ENCODE measurements at regions not wholly inside any gene's neighbourhood (a gene's known extent, or its start where the extent isn't known, plus 50 kb on each side); places are given as distances from the start of the nearest gene placed in this dataset.

DNA sequence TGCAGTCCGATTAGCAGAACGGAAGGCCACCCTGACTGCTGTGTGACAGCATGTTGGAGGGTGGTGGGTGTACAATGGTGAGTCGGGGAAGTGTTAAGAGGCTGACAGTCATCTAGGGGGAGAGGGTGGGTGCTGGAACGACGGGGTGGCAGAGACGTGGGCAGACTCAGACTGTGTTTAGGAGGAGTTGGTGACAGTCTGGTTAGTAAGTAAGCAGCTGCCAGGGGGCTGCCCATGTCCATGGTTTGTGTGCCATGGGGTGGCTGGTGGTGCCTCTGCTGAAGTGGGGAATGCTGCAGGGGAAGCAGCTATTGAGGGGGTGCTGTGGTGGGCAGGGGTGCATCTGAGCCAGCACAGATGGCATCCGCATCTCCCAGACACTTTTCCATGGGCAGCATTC, 51.3 kb upstream of the BOD1 start:
- no peaks in the 10 kb centered on the region for H3K36me3 ChIP-seq (ENCODE audit: control insufficient read depth in 2 of 2, extremely low read depth in 1 of 2, insufficient read depth in 1 of 2, low read length in 1 of 2)
- Mint-ChIP-seq H3K9me3 (peaks cover 0 to 7% (median 4%) of the 10 kb centered on the region in 3 donors), H3K27me3 (peaks cover 7 to 10% of the 10 kb centered on the region in 2 donors), H3K4me3 (no peak overlapping the region), H3K4me1 (no peaks in the 10 kb centered on the region), H3K27ac (no peak overlapping the region), H3K36me3 (no peaks in the 10 kb centered on the region)
- ATAC-seq (replicated peaks in 1 of 4) (no peak), DNase-seq (no peak)
- ChIA-PET CTCF (no interaction called here), POLR2A (no interaction called here)
- no peaks in the 10 kb centered on the region for H3K9me3 ChIP-seq
- H3K4me3 ChIP-seq (ENCODE audit: control insufficient read depth in 1 of 2, extremely low read depth in 1 of 2, low read length in 1 of 2) = no peak overlapping the region
- 86% methylated on average over 6 of the region's 7 CpGs for WGBS (ENCODE audit: insufficient coverage)
- no peaks in the 10 kb centered on the region for H3K4me1 ChIP-seq (ENCODE audit: control insufficient read depth in 1 of 2, extremely low read depth in 1 of 2, insufficient read depth in 2 of 2, low read length in 2 of 2)
- no peak overlapping the region for H3K27ac ChIP-seq (ENCODE audit: low read length)
- H3K27me3 ChIP-seq (replicated peaks in 1 of 2; ENCODE audit: control insufficient read depth in 2 of 2, extremely low read depth in 1 of 2, insufficient read depth in 2 of 2, low read length in 1 of 2) = peaks cover 0 to 14% of the 10 kb centered on the region in 2 experiments

DNA sequence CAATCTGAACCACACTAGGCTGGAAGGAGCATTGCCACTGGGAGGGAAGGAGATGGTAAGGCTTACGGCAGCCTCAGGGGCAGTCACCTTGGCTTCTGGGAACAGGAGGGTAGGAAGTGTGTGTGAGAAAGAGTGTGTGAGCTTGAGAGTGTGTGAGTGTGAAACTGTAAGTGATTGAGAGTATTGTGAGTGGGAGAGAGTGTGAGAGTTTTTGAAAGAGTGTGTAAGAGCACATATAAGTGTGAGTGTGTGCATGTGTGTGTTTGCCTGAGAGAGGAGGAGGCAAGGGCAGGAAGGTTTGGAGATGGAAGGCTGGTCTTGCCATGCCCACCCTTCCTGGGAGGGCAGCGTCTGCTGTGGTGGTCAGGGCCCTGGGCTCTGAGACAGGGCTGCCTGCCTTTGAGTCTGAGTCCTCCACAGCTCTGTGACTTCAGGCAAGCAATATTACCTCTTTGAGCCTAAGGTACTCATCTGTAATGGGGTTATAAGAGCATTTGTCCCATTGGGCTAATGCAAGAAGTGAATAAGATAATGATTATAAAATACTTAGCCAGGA, 51.9 kb upstream of the BOD1 start:
- POLR2A ChIA-PET = no interaction called here
- Mint-ChIP-seq H3K4me3 (no peak overlapping the region), H3K9me3 (peaks cover 0 to 7% (median 4%) of the 10 kb centered on the region in 3 donors), H3K36me3 (no peaks in the 10 kb centered on the region), H3K27ac (no peak overlapping the region), H3K4me1 (no peaks in the 10 kb centered on the region), H3K27me3 (peaks cover 11% of the 10 kb centered on the region in 2 donors)
- CTCF ChIA-PET = no interaction called here
- no peak overlapping the region for H3K4me3 ChIP-seq (ENCODE audit: control insufficient read depth in 1 of 2, extremely low read depth in 1 of 2, low read length in 1 of 2)
- no peak overlapping the region for H3K27ac ChIP-seq (ENCODE audit: low read length)
- no peaks in the 10 kb centered on the region for H3K4me1 ChIP-seq (ENCODE audit: control insufficient read depth in 1 of 2, extremely low read depth in 1 of 2, insufficient read depth in 2 of 2, low read length in 2 of 2)
- ATAC-seq (replicated peaks in 1 of 4) = no peak
- 87% methylated on average over 2 of the region's 2 CpGs for WGBS (ENCODE audit: insufficient coverage)
- no peaks in the 10 kb centered on the region for H3K36me3 ChIP-seq (ENCODE audit: control insufficient read depth in 2 of 2, extremely low read depth in 1 of 2, insufficient read depth in 1 of 2, low read length in 1 of 2)
- DNase-seq = no peak
- peaks cover 0 to 15% of the 10 kb centered on the region in 2 experiments for H3K27me3 ChIP-seq (replicated peaks in 1 of 2; ENCODE audit: control insufficient read depth in 2 of 2, extremely low read depth in 1 of 2, insufficient read depth in 2 of 2, low read length in 1 of 2)
- H3K9me3 ChIP-seq = no peaks in the 10 kb centered on the region

DNA sequence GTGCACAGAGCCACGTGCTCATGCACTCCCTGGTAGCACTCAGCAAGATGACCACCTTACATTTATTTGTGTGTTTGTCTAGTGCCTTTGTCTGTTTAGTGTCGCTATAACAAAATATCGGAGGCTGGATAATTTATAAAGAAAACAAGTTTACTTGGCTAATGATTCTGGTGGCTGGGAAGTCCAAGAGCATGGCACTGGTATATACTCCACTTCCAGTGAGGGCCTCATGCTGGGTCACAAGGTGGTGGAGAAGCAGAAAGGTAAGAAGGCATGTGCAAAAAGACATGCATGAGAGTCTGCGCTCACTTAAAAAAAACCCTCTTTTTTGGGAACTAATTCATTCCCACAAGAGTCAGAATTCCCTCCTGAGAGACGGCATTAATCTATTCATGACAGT, 52.5 kb upstream of the BOD1 start:
- no peaks in the 10 kb centered on the region for H3K36me3 Mint-ChIP-seq

DNA sequence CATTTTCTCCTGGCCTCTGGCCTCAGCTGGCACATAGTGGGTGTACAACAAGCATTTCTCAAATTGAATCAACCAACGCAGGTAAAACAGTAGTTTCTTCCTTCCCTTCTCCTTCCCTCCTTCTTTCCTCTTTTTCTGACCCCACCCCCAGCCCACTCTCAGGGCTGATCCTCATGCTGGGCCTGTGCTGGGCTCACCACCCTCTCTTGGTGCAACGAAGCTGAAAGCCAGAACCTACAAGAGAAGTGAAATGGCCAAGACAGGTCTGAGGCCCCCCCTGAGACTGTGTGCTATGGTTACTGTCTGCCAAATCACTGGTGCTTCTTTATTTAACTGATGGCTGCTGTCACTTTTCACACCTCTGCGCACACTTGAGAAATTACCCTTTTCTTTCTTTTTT, 53.0 kb upstream of the BOD1 start:
- Mint-ChIP-seq H3K4me3 (no peak overlapping the region), H3K27me3 (peaks cover 11 to 14% of the 10 kb centered on the region in 2 donors), H3K4me1 (no peaks in the 10 kb centered on the region), H3K27ac (no peak overlapping the region), H3K9me3 (peaks cover 0 to 7% (median 4%) of the 10 kb centered on the region in 3 donors), H3K36me3 (no peaks in the 10 kb centered on the region)
- CTCF ChIA-PET = no interaction called here
- Histone ChIP-seq H3K4me3 (ENCODE audit: control insufficient read depth in 1 of 2, extremely low read depth in 1 of 2, low read length in 1 of 2) (no peak overlapping the region), H3K36me3 (ENCODE audit: control insufficient read depth in 2 of 2, extremely low read depth in 1 of 2, insufficient read depth in 1 of 2, low read length in 1 of 2) (no peaks in the 10 kb centered on the region), H3K4me1 (ENCODE audit: control insufficient read depth in 1 of 2, extremely low read depth in 1 of 2, insufficient read depth in 2 of 2, low read length in 2 of 2) (no peaks in the 10 kb centered on the region), H3K9me3 (no peaks in the 10 kb centered on the region), H3K27ac (ENCODE audit: low read length) (no peak overlapping the region), H3K27me3 (replicated peaks in 1 of 2; ENCODE audit: control insufficient read depth in 2 of 2, extremely low read depth in 1 of 2, insufficient read depth in 2 of 2, low read length in 1 of 2) (peaks cover 0 to 11% of the 10 kb centered on the region in 2 experiments)
- POLR2A ChIA-PET = no interaction called here
- no peak for DNase-seq
- 36% methylated on average over 2 of the region's 3 CpGs for WGBS (ENCODE audit: insufficient coverage)
- ATAC-seq (replicated peaks in 1 of 4) = no peak

More for the DNA sequence above, 52.5 kb upstream of the BOD1 start:
- Histone ChIP-seq H3K27me3 (replicated peaks in 1 of 2; ENCODE audit: control insufficient read depth in 2 of 2, extremely low read depth in 1 of 2, insufficient read depth in 2 of 2, low read length in 1 of 2) (peaks cover 0 to 16% of the 10 kb centered on the region in 2 experiments), H3K9me3 (no peaks in the 10 kb centered on the region), H3K4me3 (ENCODE audit: control insufficient read depth in 1 of 2, extremely low read depth in 1 of 2, low read length in 1 of 2) (no peak overlapping the region), H3K4me1 (ENCODE audit: control insufficient read depth in 1 of 2, extremely low read depth in 1 of 2, insufficient read depth in 2 of 2, low read length in 2 of 2) (no peaks in the 10 kb centered on the region), H3K36me3 (ENCODE audit: control insufficient read depth in 2 of 2, extremely low read depth in 1 of 2, insufficient read depth in 1 of 2, low read length in 1 of 2) (no peaks in the 10 kb centered on the region), H3K27ac (ENCODE audit: low read length) (no peak overlapping the region)
- no peak for DNase-seq
- CTCF ChIA-PET = no interaction called here
- Mint-ChIP-seq H3K27me3 (peaks cover 11 to 14% of the 10 kb centered on the region in 2 donors), H3K9me3 (peaks cover 0 to 7% (median 4%) of the 10 kb centered on the region in 3 donors), H3K4me1 (no peaks in the 10 kb centered on the region), H3K27ac (no peak overlapping the region), H3K4me3 (no peak overlapping the region)
- POLR2A ChIA-PET = no interaction called here
- 100% methylated on average over 1 of the region's 5 CpGs for WGBS (ENCODE audit: insufficient coverage)
- ATAC-seq (replicated peaks in 1 of 4) = no peak

DNA sequence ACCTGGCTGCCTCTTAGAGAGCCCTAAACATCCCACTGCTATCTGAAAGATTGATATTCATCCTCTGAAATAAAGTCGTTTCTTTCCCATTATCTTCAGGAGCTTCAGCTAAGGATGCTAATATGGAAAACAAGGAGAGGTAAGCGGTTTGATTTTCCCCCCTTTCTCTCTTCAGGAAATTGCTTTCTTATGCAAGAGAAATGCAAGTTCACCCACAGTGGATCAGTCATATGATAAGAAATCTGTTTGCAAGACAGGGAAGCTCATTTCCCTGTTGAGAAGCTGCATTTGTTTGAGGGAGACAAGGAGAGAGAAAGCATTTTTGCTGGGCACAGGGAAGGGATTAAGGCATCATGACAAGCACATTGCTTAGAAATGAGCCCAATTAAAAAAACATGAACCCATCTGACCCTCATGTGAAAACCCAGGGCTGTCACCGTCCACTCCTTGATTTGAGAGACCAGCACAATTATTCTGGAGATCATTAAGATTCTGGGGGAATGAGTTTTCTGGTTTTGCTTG, 53.7 kb upstream of the BOD1 start:
- WGBS (ENCODE audit: insufficient coverage) = no CpG with 5 or more reads among the region's 3 CpGs
- no peak for ATAC-seq (replicated peaks in 1 of 4)
- Histone ChIP-seq H3K4me1 (ENCODE audit: control insufficient read depth in 1 of 2, extremely low read depth in 1 of 2, insufficient read depth in 2 of 2, low read length in 2 of 2) (no peaks in the 10 kb centered on the region), H3K9me3 (no peaks in the 10 kb centered on the region), H3K27ac (ENCODE audit: low read length) (no peak overlapping the region), H3K27me3 (replicated peaks in 1 of 2; ENCODE audit: control insufficient read depth in 2 of 2, extremely low read depth in 1 of 2, insufficient read depth in 2 of 2, low read length in 1 of 2) (peaks cover 0 to 14% of the 10 kb centered on the region in 2 experiments), H3K36me3 (ENCODE audit: control insufficient read depth in 2 of 2, extremely low read depth in 1 of 2, insufficient read depth in 1 of 2, low read length in 1 of 2) (no peaks in the 10 kb centered on the region), H3K4me3 (ENCODE audit: control insufficient read depth in 1 of 2, extremely low read depth in 1 of 2, low read length in 1 of 2) (no peak overlapping the region)
- peaks cover 11 to 14% of the 10 kb centered on the region in 2 donors for H3K27me3 Mint-ChIP-seq
- POLR2A ChIA-PET = no interaction called here
- CTCF ChIA-PET = interaction anchor here in 1 of 2 donors (0.6 kb wide), 1 partner anchor 231 kb away, joined by 3 read pairs; no protein-coding TSS in a partner anchor
- H3K4me3 Mint-ChIP-seq = no peak overlapping the region
- H3K9me3 Mint-ChIP-seq = peaks cover 0 to 11% (median 8%) of the 10 kb centered on the region in 3 donors
- H3K27ac Mint-ChIP-seq = no peak overlapping the region
- no peak for DNase-seq
- no peaks in the 10 kb centered on the region for H3K36me3 Mint-ChIP-seq
- H3K4me1 Mint-ChIP-seq = no peaks in the 10 kb centered on the region

DNA sequence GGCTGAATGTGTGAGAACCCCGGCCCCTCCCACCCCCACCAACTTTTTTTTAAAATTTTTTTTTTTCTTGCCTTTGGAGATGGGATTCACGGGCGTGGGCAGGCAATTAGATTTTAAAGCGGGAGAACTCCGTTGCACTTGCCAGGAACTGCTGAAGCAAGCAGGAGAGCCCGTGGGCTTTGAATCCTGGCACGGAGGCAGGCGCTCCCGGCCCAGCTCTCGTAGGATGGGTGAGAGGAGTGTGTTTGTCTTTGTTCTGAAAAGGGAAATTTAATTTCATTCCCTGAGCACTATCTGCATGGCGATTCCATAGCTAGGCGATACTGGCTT, 54.3 kb upstream of the BOD1 start:
- no peaks in the 10 kb centered on the region for H3K4me1 ChIP-seq (ENCODE audit: control insufficient read depth in 1 of 2, extremely low read depth in 1 of 2, insufficient read depth in 2 of 2, low read length in 2 of 2)
- no peak for DNase-seq
- ChIA-PET CTCF (no interaction called here), POLR2A (no interaction called here)
- no peak for ATAC-seq (replicated peaks in 1 of 4)
- H3K27me3 ChIP-seq (replicated peaks in 1 of 2; ENCODE audit: control insufficient read depth in 2 of 2, extremely low read depth in 1 of 2, insufficient read depth in 2 of 2, low read length in 1 of 2) = peaks cover 0 to 19% of the 10 kb centered on the region in 2 experiments
- Mint-ChIP-seq H3K9me3 (peaks cover 0 to 11% (median 8%) of the 10 kb centered on the region in 3 donors), H3K4me1 (no peaks in the 10 kb centered on the region), H3K27me3 (peaks cover 14% of the 10 kb centered on the region in 2 donors), H3K27ac (no peak overlapping the region), H3K4me3 (no peak overlapping the region), H3K36me3 (no peaks in the 10 kb centered on the region)
- no peaks in the 10 kb centered on the region for H3K9me3 ChIP-seq
- H3K4me3 ChIP-seq (ENCODE audit: control insufficient read depth in 1 of 2, extremely low read depth in 1 of 2, low read length in 1 of 2) = no peak overlapping the region
- 85% methylated on average over 6 of the region's 12 CpGs for WGBS (ENCODE audit: insufficient coverage)
- no peak overlapping the region for H3K27ac ChIP-seq (ENCODE audit: low read length)
- no peaks in the 10 kb centered on the region for H3K36me3 ChIP-seq (ENCODE audit: control insufficient read depth in 2 of 2, extremely low read depth in 1 of 2, insufficient read depth in 1 of 2, low read length in 1 of 2)

Measured in T-cell (primary cell).